GM06990 (cell line): ENCODE measurements at regions not wholly inside any gene's neighbourhood (a gene's known extent, or its start where the extent isn't known, plus 50 kb on each side); places are given as distances from the start of the nearest gene placed in this dataset.

ENCODE experiments used
- DNase-seq: peaks from one replicate; pipeline ENCODE4 v3.0.0-alpha.2; 2011; ENCODE audit not compliant: insufficient read length; ENCODE audit errors: extremely low read depth
- H3K27me3 ChIP-seq: replicated peaks from 2 replicates; pipeline ENCODE4 v1.6.0; 2011; ENCODE audit warnings: low read length; ENCODE audit not compliant: control insufficient read depth, insufficient read depth
- H3K36me3 ChIP-seq: 2 replicates; pipeline ENCODE4 v1.5.1; 2011; ENCODE audit warnings: low read length; ENCODE audit not compliant: control insufficient read depth, insufficient read depth
- H3K4me3 ChIP-seq: replicated peaks from 2 replicates; pipeline ENCODE4 v1.5.1; 2011; ENCODE audit warnings: low read depth, mild to moderate bottlenecking, control low read depth, low read length
- TF ChIP-seq, protein P1 (sequence below): IDR thresholded peaks from 2 replicates; pipeline ENCODE4 v1.5.1; 2011; ENCODE audit warnings: low read length, control low read depth, mild to moderate bottlenecking, inconsistent platforms; ENCODE audit not compliant: insufficient read depth, poor library complexity, severe bottlenecking

GRCh38 chr10:120076996-120077706 is 184.6 kb downstream of the SEC23IP start:
- no peaks in the 10 kb centered on the region for H3K27me3 ChIP-seq
- H3K36me3 ChIP-seq, result no peaks in the 10 kb centered on the region
- H3K4me3 ChIP-seq, result no peak overlapping the region
- TF ChIP-seq, protein P1, sequence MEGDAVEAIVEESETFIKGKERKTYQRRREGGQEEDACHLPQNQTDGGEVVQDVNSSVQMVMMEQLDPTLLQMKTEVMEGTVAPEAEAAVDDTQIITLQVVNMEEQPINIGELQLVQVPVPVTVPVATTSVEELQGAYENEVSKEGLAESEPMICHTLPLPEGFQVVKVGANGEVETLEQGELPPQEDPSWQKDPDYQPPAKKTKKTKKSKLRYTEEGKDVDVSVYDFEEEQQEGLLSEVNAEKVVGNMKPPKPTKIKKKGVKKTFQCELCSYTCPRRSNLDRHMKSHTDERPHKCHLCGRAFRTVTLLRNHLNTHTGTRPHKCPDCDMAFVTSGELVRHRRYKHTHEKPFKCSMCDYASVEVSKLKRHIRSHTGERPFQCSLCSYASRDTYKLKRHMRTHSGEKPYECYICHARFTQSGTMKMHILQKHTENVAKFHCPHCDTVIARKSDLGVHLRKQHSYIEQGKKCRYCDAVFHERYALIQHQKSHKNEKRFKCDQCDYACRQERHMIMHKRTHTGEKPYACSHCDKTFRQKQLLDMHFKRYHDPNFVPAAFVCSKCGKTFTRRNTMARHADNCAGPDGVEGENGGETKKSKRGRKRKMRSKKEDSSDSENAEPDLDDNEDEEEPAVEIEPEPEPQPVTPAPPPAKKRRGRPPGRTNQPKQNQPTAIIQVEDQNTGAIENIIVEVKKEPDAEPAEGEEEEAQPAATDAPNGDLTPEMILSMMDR, result no peak
- no peak for DNase-seq

DNA sequence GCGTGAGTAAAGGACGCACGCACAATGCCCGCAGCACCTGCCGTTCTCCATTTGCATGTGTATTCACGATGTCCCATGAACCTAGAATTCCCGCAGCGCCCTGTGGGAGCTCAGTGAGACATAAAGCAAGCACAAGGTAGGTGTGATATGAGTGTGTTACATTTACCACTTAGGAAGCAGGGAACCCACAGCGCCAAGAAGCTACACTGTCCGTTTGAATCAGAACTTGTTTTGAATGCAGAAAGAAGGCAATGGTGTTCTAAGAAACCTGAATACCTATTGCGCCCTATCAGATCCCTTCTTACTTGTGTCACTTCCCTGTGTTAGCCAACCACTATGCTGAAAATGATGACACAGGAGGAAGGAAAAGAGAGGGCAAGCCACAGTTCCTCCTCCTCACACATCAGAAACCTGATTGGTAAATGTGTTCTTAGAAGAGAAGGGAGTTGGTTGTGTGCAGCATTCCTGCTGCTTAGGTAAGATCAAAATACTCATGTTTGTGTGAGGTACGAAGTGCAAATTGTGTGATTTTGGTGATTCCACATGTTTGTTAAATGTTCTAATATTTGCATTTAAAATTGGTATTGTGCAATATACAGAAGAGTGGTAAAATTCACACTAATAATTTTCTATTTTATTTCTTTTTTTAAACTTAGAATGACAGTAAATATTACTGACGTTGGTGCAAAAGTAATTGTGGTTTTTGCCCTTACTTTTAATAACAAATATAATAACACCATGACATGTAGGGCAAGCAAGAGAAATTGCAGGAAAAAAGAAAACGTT is 185.4 kb downstream of the SEC23IP start:
- DNase-seq, result no peak
- H3K4me3 ChIP-seq, result no peak overlapping the region; the same call in 1 of the 2 replicates
- TF ChIP-seq, protein P1, result no peak
- no peaks in the 10 kb centered on the region for H3K36me3 ChIP-seq
- H3K27me3 ChIP-seq, result no peaks in the 10 kb centered on the region

- Histone ChIP-seq H3K27me3 (no peaks in the 10 kb centered on the region), H3K36me3 (no peaks in the 10 kb centered on the region), H3K4me3 (no peak overlapping the region)
- TF ChIP-seq, protein P1, result no peak
- DNase-seq, result no peak
Observed at GRCh38 chr10:120085096-120085796, 192.7 kb downstream of the SEC23IP start.

GRCh38 chr10:120086066-120086465 is 193.5 kb downstream of the SEC23IP start:
- H3K27me3 ChIP-seq, result no peaks in the 10 kb centered on the region; the same call in 1 of the 2 replicates
- TF ChIP-seq, protein P1, result no peak
- no peaks in the 10 kb centered on the region for H3K36me3 ChIP-seq
- no peak overlapping the region for H3K4me3 ChIP-seq
- DNase-seq, result no peak

- DNase-seq, result no peak
- Histone ChIP-seq H3K4me3 (no peak overlapping the region), H3K36me3 (no peaks in the 10 kb centered on the region), H3K27me3 (no peaks in the 10 kb centered on the region; the same call in 1 of the 2 replicates)
- TF ChIP-seq, protein P1, result no peak
Observed at GRCh38 chr10:120087109-120087508, 194.6 kb downstream of the SEC23IP start.
